ENCODE measurements at regions not wholly inside any gene's neighbourhood (a gene's known extent, or its start where the extent isn't known, plus 50 kb on each side); places are given as distances from the start of the nearest gene placed in this dataset.

DNA sequence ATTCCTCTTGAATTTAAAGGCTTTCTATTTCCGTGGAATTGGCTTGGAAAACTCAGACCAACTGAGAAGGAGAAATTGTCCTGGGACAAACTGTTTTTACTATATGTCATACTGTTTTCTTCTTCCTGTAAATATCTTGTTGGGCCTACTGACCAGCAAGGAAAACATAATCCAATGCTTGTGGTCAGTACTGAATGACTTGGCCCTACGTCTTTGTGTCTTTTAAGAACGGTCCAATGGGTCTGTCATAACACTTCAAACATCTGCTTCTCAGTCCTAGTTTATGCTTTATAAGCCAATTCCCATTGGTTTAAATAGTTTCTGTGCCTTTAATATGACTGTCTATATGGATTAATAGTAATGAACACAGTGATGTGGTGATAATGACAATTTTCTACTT lies 248.5 kb upstream of the DDHD1 start:
- TF ChIP-seq, protein P1, sequence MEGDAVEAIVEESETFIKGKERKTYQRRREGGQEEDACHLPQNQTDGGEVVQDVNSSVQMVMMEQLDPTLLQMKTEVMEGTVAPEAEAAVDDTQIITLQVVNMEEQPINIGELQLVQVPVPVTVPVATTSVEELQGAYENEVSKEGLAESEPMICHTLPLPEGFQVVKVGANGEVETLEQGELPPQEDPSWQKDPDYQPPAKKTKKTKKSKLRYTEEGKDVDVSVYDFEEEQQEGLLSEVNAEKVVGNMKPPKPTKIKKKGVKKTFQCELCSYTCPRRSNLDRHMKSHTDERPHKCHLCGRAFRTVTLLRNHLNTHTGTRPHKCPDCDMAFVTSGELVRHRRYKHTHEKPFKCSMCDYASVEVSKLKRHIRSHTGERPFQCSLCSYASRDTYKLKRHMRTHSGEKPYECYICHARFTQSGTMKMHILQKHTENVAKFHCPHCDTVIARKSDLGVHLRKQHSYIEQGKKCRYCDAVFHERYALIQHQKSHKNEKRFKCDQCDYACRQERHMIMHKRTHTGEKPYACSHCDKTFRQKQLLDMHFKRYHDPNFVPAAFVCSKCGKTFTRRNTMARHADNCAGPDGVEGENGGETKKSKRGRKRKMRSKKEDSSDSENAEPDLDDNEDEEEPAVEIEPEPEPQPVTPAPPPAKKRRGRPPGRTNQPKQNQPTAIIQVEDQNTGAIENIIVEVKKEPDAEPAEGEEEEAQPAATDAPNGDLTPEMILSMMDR (IDR thresholded peaks at IDR 0.05) = no peak

DNA sequence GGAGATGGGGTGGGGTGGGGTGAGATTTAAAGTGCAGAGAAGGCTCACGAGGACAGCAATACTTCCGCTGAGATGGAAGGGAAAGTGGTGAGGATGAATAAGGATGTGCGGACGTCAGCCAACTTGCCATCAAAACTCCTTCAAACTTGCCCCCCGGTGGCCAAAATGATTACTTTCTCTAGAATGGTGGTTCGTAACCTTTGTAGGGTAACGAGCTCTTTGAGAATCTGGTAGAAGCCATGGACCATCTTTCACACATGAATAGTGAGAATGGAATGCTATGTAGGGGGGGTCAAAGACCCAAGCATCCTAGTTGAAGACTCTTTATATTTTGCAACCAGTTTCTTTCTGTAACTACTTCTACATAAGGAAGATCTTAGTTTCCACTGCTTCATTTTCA lies 245.9 kb upstream of the DDHD1 start:
- TF ChIP-seq, protein P1 (IDR thresholded peaks at IDR 0.05) = no peak

DNA sequence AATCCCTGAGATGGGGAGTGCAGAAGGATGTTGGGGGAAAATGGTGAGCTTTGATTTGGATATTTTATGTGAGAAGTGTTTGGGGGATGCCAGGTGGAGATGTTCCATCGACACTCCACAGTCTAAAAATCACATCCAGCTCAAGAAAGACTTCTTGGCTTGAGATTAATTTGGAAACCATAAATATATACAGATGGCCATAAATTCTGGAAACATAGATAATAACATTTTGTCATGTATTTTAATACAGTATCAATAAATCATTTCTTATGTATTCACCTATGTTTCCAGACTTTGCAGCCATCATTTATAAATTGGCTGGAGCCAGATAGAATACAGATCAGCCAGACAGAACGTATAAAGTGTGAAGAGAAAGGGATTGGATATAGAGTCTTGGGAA lies 245.5 kb upstream of the DDHD1 start:
- TF ChIP-seq, protein P1 (IDR thresholded peaks at IDR 0.05) = no peak

DNA sequence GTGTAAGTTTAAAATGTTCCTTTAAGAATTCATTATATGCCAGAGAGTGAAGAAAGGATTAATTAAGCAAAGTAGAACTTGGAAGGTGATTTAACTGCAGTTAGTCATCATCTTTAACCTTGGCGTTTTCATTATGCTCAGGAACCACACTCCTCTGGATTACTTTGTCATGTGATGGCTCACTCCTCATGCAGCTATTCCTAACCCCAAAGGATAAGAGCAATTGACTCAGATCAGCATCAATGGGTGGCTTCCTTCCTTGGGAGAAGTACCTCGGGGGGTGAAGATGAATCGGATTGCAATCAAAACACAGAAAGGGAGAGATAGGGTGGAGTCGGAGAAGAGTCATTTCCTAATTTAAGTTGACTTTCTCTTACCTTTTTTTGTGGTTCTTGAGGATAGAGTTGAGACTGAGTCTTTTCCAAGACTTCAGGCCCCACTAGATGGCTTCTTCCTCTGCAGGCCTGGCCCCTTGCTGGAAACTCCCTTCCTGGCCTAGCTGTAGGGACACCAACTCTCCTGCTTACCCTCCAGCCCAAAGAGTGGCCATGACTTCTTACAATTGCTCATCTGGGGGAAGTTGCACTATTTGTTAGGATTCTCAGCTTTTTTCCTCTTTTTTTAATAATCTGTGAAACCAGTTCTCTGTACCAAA lies 238.6 kb upstream of the DDHD1 start:
- TF ChIP-seq, protein P1 (IDR thresholded peaks at IDR 0.05) = no peak

DNA sequence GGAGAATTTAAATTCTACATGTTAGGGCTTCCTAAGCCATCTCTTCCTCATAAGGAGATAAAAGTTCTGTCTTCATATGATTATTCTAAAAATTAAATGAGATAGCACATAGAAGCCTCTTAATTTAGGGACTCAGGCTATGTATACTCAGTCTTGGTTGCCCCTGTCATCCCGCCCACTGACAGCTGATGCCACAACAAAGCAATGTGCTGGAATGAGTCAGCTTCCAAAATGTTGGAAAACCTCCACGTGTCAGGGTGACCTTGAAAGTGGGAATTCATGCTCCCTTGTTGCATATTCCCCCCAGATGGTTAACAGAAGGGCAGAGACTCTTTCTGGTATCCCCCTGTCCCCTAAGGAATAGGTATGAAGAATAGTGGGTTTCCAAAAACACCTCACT lies 238.0 kb upstream of the DDHD1 start:
- TF ChIP-seq, protein P1 (IDR thresholded peaks at IDR 0.05) = no peak

DNA sequence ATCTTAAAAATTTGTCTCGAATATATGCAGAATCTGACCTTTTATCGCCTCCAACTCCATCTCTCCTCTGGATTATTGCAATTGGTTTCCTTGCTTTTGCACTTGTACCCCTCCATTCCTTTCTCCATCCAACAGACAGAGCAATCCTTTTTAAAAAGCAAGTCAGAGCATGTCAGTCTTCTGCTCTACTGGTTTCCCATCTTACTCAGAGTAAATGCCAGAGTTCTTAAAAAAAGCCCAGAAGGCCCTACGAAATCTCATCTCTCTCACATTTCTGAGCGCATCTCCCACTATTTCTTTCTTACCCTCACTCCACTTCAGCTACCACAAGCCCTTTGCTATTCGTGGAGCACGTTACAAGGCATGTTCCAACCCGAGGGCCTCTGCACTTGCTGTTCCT lies 236.9 kb upstream of the DDHD1 start:
- TF ChIP-seq, protein P1 (IDR thresholded peaks at IDR 0.05) = no peak

DNA sequence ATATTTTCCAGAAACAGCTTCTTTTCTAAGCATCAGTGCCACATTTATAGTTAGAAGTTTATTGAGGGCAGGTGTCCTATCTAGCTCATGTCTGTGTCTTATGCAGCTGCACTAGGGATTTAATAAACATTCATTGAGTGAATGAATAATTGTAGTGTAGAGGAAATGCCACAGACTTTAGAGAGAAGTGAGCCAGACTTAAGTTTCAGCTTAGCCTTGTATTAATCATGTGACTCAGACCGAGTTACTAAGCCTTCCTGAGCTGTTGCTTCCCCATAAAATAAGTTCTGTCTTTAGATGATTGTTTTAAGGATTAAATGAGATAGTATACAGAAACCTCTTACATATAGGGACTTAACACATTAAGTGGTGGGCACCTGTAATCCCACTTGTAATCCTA lies 236.1 kb upstream of the DDHD1 start:
- TF ChIP-seq, protein P1 (IDR thresholded peaks at IDR 0.05) = no peak

DNA sequence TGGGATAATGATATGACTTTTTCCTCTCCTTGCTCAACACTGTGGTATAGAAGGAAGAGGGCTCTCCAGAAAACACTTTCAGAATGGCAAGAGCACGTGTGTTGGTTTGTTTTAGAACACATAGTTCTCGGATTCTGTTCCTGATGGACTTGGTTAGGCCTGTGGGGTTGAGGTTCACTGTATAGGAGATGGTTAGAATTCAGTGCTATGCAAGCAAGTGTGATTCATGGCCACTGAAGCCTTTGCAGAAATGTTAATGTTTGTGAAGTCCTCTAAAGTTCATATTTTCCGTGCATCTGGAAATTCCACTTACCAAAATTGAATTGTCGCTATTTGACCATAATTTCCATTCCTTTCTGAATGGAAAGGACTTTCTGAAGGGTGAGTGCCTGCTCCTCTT lies 233.2 kb upstream of the DDHD1 start:
- TF ChIP-seq, protein P1 (IDR thresholded peaks at IDR 0.05) = no peak

Measured in LNCAP (cell line).